ENCODE measurements at regions not wholly inside any gene's neighbourhood (a gene's known extent, or its start where the extent isn't known, plus 50 kb on each side); places are given as distances from the start of the nearest gene placed in this dataset.

- DNase-seq (no peak), ATAC-seq (no peak)
- Histone ChIP-seq H3K4me1 (no peaks in the 10 kb centered on the region), H3K36me3 (no peaks in the 10 kb centered on the region), H3K4me3 (no peak overlapping the region), H3K27ac (no peak overlapping the region), H3K27me3 (no peaks in the 10 kb centered on the region), H3K9me3 (no peaks in the 10 kb centered on the region)
- intact Hi-C loops (cut with DNase I): no loop called here
- TF ChIP-seq CTCF (IDR thresholded peaks at IDR 0.05): no peak
These were observed 408.9 kb upstream of the CBLB start for GRCh38 chr3:106277731-106278130.

GRCh38 chr3:106281221-106281620 is 412.4 kb upstream of the CBLB start:
- TF ChIP-seq CTCF (IDR thresholded peaks at IDR 0.05): no peak
- no peaks in the 10 kb centered on the region for H3K4me1 ChIP-seq
- H3K27me3 ChIP-seq: no peaks in the 10 kb centered on the region
- H3K36me3 ChIP-seq: no peaks in the 10 kb centered on the region
- H3K4me3 ChIP-seq: no peak overlapping the region
- intact Hi-C loops (cut with DNase I): no loop called here
- H3K27ac ChIP-seq: no peak overlapping the region
- no peaks in the 10 kb centered on the region for H3K9me3 ChIP-seq
- DNase-seq: no peak
- no peak for ATAC-seq

GRCh38 chr3:106282943-106283342 is 414.1 kb upstream of the CBLB start:
- ATAC-seq: no peak
- no peaks in the 10 kb centered on the region for H3K4me1 ChIP-seq
- no peaks in the 10 kb centered on the region for H3K36me3 ChIP-seq
- no peak for TF ChIP-seq CTCF (IDR thresholded peaks at IDR 0.05)
- H3K4me3 ChIP-seq: no peak overlapping the region
- H3K9me3 ChIP-seq: no peaks in the 10 kb centered on the region
- H3K27ac ChIP-seq: no peak overlapping the region
- no peak for DNase-seq
- intact Hi-C loops (cut with DNase I): no loop called here
- no peaks in the 10 kb centered on the region for H3K27me3 ChIP-seq

GRCh38 chr3:106288781-106289180 is 420.0 kb upstream of the CBLB start:
- intact Hi-C loops (cut with DNase I): no loop called here
- no peak overlapping the region for H3K27ac ChIP-seq
- no peak overlapping the region for H3K4me3 ChIP-seq
- H3K4me1 ChIP-seq: no peaks in the 10 kb centered on the region
- no peaks in the 10 kb centered on the region for H3K36me3 ChIP-seq
- H3K9me3 ChIP-seq: no peaks in the 10 kb centered on the region
- no peak for DNase-seq
- no peaks in the 10 kb centered on the region for H3K27me3 ChIP-seq
- no peak for ATAC-seq
- no peak for TF ChIP-seq CTCF (IDR thresholded peaks at IDR 0.05)

- no peak for TF ChIP-seq CTCF (IDR thresholded peaks at IDR 0.05)
- no peak for DNase-seq
- no peak for ATAC-seq
- Histone ChIP-seq H3K27me3 (no peaks in the 10 kb centered on the region), H3K4me1 (no peaks in the 10 kb centered on the region), H3K27ac (no peak overlapping the region), H3K9me3 (no peaks in the 10 kb centered on the region), H3K36me3 (no peaks in the 10 kb centered on the region), H3K4me3 (no peak overlapping the region)
- intact Hi-C loops (cut with DNase I): no loop called here
These were observed 421.6 kb upstream of the CBLB start for GRCh38 chr3:106290304-106290997.

- Histone ChIP-seq H3K27ac (no peak overlapping the region), H3K27me3 (no peaks in the 10 kb centered on the region), H3K36me3 (no peaks in the 10 kb centered on the region), H3K4me1 (no peaks in the 10 kb centered on the region), H3K4me3 (no peak overlapping the region), H3K9me3 (no peaks in the 10 kb centered on the region)
- DNase-seq (no peak), ATAC-seq (no peak)
- TF ChIP-seq CTCF (IDR thresholded peaks at IDR 0.05): no peak
- intact Hi-C loops (cut with DNase I): no loop called here
These were observed 424.3 kb upstream of the CBLB start for GRCh38 chr3:106293161-106293560.
